OCI-LY3 (cell line): ENCODE measurements at regions not wholly inside any gene's neighbourhood (a gene's known extent, or its start where the extent isn't known, plus 50 kb on each side); places are given as distances from the start of the nearest gene placed in this dataset.

Source experiments
- H2AFZ ChIP-seq: fragments of 200-600, 300-600 bp; shearing (Covaris generic); 2 replicates; pipeline ENCODE4 v1.6.0; 2014; ENCODE audit warnings: antibody characterized with exemption, low read depth, low read length
- H3K27ac ChIP-seq: fragments of 200-600, 300-600 bp; sonication (generic); 2 replicates; pipeline ENCODE4 v1.5.1; 2014; ENCODE audit warnings: mild to moderate bottlenecking, low read length, moderate library complexity, mixed read lengths
- H3K27me3 ChIP-seq: fragments of 200-600, 300-600 bp; sonication (generic); 2 replicates; pipeline ENCODE4 v1.6.1; 2014; ENCODE audit warnings: low read depth, low read length, mixed read lengths
- H3K36me3 ChIP-seq: fragments of 200-600, 300-600 bp; sonication (generic); replicated peaks from 2 replicates; pipeline ENCODE3; 2014; ENCODE audit warnings: low read depth, low read length, mixed read lengths
- H3K4me1 ChIP-seq: fragments of 300-600, 200-600 bp; sonication (generic); 2 replicates; pipeline ENCODE4 v1.6.1; 2014; ENCODE audit warnings: low read length, mixed read lengths
- H3K4me2 ChIP-seq: fragments of 200-600, 300-600 bp; sonication (generic); 2 replicates; pipeline ENCODE4 v1.6.1; 2014; ENCODE audit warnings: low read length, mixed read lengths
- H3K4me3 ChIP-seq: fragments of 300-600, 200-600 bp; sonication (generic); 2 replicates; pipeline ENCODE4 v1.5.1; 2014; ENCODE audit warnings: antibody characterized with exemption, mild to moderate bottlenecking, low read length, moderate library complexity
- H3K79me2 ChIP-seq: fragments of 300-600, 200-600 bp; shearing (Covaris generic); 2 replicates; pipeline ENCODE4 v1.6.1; 2014; ENCODE audit warnings: mild to moderate bottlenecking, low read length, mixed read lengths
- H3K9ac ChIP-seq: fragments of 300-600, 200-600 bp; shearing (Covaris generic); 2 replicates; pipeline ENCODE4 v1.6.0; 2014; ENCODE audit warnings: mild to moderate bottlenecking, low read length, moderate library complexity
- H3K9me3 ChIP-seq: fragments of 200-600, 300-600 bp; shearing (Covaris generic); 2 replicates; pipeline ENCODE4 v1.6.1; 2014; ENCODE audit warnings: low read length, mixed read lengths; ENCODE audit not compliant: insufficient read depth
- H4K20me1 ChIP-seq: fragments of 200-600, 300-600 bp; sonication (generic); 2 replicates; pipeline ENCODE4 v1.6.1; 2016; ENCODE audit warnings: low read length, mixed read lengths; ENCODE audit not compliant: insufficient read depth
- EZH2phosphoT487 ChIP-seq: fragments of 200-600 bp; shearing (Covaris generic); IDR thresholded peaks from 2 replicates; pipeline ENCODE4 v1.6.1; 2018; ENCODE audit warnings: antibody characterized with exemption, mixed run types, low read depth
- TF ChIP-seq, protein P1 (sequence below): fragments of 200-600, 300-600 bp; sonication (generic); IDR thresholded peaks from 2 replicates; pipeline ENCODE4 v1.5.1; 2014; ENCODE audit warnings: antibody characterized with exemption, low read length, low read depth

DNA sequence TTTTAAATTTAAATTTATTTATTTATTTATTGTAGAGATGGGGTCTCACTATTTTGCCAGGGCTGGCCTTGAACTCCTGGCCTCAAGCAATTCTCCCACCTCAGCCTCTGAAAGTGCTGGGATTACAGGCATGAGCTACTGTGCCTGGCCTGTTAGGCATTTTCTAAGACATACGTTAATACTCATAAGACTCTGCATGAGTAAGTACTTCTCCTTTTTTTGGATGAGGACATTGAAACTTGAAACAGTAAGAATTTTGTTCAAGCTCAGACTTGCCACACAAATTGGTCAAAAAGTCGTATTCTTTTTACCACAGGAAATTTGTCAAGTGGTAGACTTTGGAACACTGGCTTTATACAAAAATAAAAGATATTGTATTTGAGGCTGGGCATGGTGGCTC is 187.4 kb upstream of the RASSF8 start:
- Histone ChIP-seq H4K20me1 (no peaks in the 10 kb centered on the region), H3K27me3 (no peaks in the 10 kb centered on the region), H3K4me1 (peaks cover 15% of the 10 kb centered on the region), H3K79me2 (no peaks in the 10 kb centered on the region), H3K36me3 (no peaks in the 10 kb centered on the region), H3K9me3 (no peaks in the 10 kb centered on the region), H3K9ac (no peak overlapping the region), H3K27ac (no peak overlapping the region), H3K4me2 (no peak overlapping the region), H2AFZ (no peak overlapping the region), H3K4me3 (no peak overlapping the region)
- no peak for TF ChIP-seq EZH2phosphoT487
- TF ChIP-seq, protein P1, sequence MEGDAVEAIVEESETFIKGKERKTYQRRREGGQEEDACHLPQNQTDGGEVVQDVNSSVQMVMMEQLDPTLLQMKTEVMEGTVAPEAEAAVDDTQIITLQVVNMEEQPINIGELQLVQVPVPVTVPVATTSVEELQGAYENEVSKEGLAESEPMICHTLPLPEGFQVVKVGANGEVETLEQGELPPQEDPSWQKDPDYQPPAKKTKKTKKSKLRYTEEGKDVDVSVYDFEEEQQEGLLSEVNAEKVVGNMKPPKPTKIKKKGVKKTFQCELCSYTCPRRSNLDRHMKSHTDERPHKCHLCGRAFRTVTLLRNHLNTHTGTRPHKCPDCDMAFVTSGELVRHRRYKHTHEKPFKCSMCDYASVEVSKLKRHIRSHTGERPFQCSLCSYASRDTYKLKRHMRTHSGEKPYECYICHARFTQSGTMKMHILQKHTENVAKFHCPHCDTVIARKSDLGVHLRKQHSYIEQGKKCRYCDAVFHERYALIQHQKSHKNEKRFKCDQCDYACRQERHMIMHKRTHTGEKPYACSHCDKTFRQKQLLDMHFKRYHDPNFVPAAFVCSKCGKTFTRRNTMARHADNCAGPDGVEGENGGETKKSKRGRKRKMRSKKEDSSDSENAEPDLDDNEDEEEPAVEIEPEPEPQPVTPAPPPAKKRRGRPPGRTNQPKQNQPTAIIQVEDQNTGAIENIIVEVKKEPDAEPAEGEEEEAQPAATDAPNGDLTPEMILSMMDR, result no peak

DNA sequence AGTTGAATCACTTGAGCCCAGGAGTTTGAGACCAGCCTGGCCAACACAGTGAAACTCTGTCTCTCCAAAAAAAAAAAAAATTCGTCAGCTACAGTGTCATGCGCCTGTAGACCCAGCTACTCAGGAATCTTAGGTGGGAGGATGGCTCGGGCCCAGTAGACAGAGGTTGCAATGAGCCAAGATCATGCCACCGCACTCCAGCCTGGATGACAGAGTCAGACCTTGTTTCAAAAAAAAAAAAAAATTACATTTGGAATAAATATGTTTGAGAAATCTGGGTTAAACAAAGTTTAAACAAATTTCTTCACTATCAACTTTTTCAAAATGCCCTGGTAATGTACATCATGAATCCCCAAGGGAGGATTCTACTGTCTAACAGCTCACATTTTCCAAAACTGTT is 187.0 kb upstream of the RASSF8 start:
- Histone ChIP-seq H2AFZ (no peak overlapping the region), H3K79me2 (no peaks in the 10 kb centered on the region), H3K27ac (no peak overlapping the region), H4K20me1 (no peaks in the 10 kb centered on the region), H3K4me3 (no peak overlapping the region), H3K4me1 (peaks cover 15% of the 10 kb centered on the region), H3K4me2 (no peak overlapping the region), H3K27me3 (no peaks in the 10 kb centered on the region), H3K36me3 (no peaks in the 10 kb centered on the region), H3K9me3 (no peaks in the 10 kb centered on the region), H3K9ac (no peak overlapping the region)
- TF ChIP-seq, protein P1, result no peak
- TF ChIP-seq EZH2phosphoT487, result no peak

DNA sequence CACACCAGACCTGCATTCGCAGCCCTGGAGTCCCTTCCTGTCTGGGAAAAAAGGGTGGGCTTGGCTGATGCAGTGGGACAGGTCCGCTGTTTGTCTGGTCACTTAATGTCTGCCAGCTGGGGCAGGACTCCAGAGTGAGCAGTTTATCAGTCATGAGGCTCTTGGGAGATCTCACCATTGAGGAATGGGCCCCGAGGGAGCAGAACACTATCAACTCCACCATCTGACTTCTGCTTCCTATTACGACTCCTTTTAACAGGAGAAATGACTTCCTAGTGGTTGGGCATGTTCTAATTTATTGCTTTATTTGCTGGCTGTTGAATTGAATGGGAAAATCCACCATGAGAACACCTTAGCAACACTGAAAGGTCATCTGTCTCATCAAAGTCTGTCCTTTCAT is 182.5 kb upstream of the RASSF8 start:
- Histone ChIP-seq H2AFZ (no peak overlapping the region), H3K27me3 (0 out of 2 replicates have a peak, but pooled peaks cover 2% of the 10 kb centered on the region), H3K9ac (no peak overlapping the region)

DNA sequence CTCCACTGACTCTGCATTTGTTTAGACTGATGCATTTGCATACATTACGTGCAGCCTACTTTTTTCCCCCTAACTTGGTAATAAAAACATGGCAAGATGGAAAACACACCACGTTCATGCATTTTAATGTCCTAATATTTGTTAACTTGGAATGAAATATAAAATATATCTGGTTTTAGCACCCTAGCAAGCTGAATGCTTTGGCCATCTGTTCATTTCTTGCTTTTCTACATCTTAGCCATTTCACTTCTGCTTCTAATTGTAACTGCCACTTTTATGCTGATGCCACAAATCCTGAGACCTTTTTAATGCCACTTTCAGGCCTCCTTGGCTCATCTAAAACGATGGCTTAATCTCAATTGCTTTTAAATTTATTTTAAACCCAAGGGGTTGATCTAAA is 177.7 kb upstream of the RASSF8 start:
- H3K4me3 ChIP-seq, result no peak overlapping the region
- H3K36me3 ChIP-seq, result no peaks in the 10 kb centered on the region
- no peaks in the 10 kb centered on the region for H3K4me1 ChIP-seq
- H3K79me2 ChIP-seq, result no peaks in the 10 kb centered on the region
- 0 out of 2 replicates have a peak, but pooled peaks cover 2% of the 10 kb centered on the region for H3K27me3 ChIP-seq
- H3K4me2 ChIP-seq, result no peak overlapping the region
- no peak overlapping the region for H3K27ac ChIP-seq
- TF ChIP-seq EZH2phosphoT487, result no peak
- TF ChIP-seq, protein P1, result no peak
- H3K9me3 ChIP-seq, result no peaks in the 10 kb centered on the region
- H2AFZ ChIP-seq, result no peak overlapping the region
- H3K9ac ChIP-seq, result no peak overlapping the region
- no peaks in the 10 kb centered on the region for H4K20me1 ChIP-seq

More for the DNA sequence above, 182.5 kb upstream of the RASSF8 start:
- no peaks in the 10 kb centered on the region for H4K20me1 ChIP-seq
- no peak overlapping the region for H3K27ac ChIP-seq
- H3K9me3 ChIP-seq, result no peaks in the 10 kb centered on the region
- TF ChIP-seq, protein P1, result no peak
- no peak for TF ChIP-seq EZH2phosphoT487
- H3K79me2 ChIP-seq, result no peaks in the 10 kb centered on the region
- no peaks in the 10 kb centered on the region for H3K36me3 ChIP-seq
- no peak overlapping the region for H3K4me2 ChIP-seq
- H3K4me1 ChIP-seq, result peaks cover 6% of the 10 kb centered on the region
- H3K4me3 ChIP-seq, result no peak overlapping the region
